Erythroblast (primary cell): ENCODE measurements at regions not wholly inside any gene's neighbourhood (a gene's known extent, or its start where the extent isn't known, plus 50 kb on each side); places are given as distances from the start of the nearest gene placed in this dataset.

Experiments used
- GATA1 ChIP-seq: IDR thresholded peaks from 2 replicates; pipeline ENCODE4 v1.6.1; 2011; ENCODE audit warnings: low read depth, mild to moderate bottlenecking, control low read depth, low read length, moderate library complexity
- POLR2A ChIP-seq: IDR thresholded peaks from 2 replicates; pipeline ENCODE4 v1.6.1; 2011; ENCODE audit warnings: mild to moderate bottlenecking, low read length

- TF ChIP-seq POLR2A: no peak
- TF ChIP-seq GATA1: no peak
Observed at GRCh38 chrX:7314425-7314824, 166.5 kb upstream of the PUDP start.
